GM19467 (cell line): ENCODE measurements at regions not wholly inside any gene's neighbourhood (a gene's known extent, or its start where the extent isn't known, plus 50 kb on each side); places are given as distances from the start of the nearest gene placed in this dataset.

Source experiments
- ATAC-seq: cut with Tn5 transposase; IDR thresholded peaks from one replicate; pipeline ENCODE4 v1.9.1; 2021; ENCODE audit warnings: mild to moderate bottlenecking, moderate library complexity; ENCODE audit not compliant: unreplicated experiment

DNA sequence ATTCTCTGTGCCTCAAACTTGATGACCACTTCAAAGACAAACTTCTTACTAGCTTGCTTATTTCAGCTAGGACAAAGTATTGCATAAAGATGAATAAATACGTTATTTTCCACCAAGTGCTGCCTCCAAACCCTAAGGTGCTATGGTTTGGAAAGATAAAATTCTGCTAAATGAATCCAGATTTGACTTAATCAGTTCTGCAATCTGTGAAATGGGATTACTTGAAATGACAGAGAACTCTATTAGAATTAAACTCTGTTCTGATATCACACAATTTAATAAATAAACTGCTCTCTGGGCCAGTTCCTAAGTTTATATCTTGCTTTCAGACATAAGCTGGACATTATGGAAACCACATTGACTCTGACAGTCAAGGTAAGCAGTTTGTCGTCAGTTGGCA lies 338.8 kb upstream of the SEMA6D start:
- no peak for ATAC-seq

GRCh38 chr15:47383102-47383501 lies 334.2 kb upstream of the SEMA6D start:
- ATAC-seq = no peak

DNA sequence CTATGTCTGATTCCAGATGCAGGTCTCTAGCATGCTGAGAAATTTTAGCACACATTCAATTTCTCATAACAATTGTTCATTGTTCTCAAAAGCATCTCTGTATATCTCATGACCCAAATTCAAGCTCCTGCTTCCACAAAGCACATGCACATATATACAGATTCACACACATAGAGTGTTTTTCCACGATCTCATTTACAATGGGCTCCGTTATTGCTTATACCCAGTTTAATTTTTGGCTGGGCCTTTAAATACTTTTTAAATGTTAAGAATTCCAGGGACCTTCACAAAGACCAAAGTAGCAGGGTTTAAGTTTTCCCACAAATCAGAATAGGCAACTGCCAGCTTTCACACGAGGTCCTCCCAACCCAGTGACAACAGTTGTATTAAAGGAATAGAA lies 333.5 kb upstream of the SEMA6D start:
- no peak for ATAC-seq

DNA sequence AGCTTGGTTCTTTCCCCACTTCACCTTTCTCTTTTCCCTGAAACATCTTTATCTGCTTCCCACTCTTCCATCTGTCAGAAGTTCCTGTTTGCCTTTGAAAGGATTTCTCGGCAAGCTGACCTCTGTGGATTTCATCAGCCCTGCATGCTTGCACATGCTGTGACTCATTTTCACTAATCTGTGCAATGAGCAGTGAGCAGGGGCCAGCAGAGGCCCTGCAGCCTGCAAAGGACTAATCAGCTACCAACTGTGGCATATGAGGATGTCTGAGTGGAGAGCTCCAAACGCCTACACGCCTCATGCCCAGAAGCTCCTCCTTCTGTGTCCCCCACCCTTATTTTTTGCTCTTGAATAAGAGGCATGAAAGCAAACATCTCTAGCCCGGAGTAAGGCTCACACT lies 333.0 kb upstream of the SEMA6D start:
- ATAC-seq = no peak

DNA sequence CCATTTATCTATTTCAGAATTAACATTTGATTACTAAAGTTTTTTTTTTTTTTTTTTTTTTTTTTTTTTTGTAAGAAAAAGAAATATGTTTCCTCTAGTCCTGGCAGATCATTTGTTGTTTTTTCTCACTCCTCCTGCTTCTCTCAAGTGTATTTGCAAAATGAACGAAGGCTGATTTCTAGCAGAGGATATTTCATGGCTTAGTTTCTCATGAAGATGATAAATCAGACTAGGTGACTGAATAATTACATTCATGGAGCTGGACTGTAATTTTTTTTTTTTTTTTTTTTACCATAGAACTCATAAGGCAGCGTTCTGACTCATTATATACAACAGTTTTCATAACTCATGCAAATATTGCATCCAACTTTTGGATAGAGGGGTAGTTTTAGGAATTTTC lies 332.5 kb upstream of the SEMA6D start:
- ATAC-seq = no peak

DNA sequence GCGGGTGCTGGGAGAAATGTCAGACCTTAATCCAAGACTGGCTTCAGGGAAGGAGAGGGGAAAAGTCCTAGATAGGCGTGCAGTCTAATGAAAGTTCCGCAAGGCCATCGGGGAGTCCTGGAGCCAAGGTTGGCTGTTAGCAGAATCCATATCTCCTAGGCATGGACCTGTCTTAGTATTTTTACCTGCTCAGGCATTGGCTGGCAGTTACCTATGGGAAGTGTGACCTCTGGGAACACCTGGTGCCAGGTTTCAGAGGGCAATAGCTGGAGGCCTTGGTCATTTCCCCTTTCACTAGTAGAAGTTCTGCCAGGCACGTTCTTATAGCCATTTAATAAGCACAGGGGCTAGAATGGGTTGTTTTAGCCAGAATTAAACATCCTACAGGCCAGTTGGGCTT lies 330.8 kb upstream of the SEMA6D start:
- ATAC-seq = no peak

DNA sequence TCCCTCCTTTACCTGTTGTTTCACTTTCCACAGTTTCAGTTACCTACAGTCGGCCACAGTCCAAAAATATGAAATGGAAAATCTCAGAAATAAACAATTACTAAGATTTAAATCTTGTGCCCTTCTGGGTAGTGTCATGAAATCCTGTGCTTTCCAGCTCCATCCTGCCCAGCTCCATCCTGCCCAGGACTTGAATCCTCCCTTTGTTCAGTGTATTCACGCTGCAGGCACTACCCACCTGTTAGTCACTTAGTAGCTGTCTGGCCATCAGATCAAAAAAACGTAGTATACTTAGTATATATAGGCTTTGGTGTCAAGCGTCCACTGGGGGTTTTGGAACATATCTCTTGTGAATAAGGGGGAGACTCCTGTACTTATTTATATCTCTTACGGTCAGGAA lies 329.0 kb upstream of the SEMA6D start:
- ATAC-seq = no peak

- no peak for ATAC-seq
Observed at GRCh38 chr15:47390208-47390765, 327.0 kb upstream of the SEMA6D start.

GRCh38 chr15:47394286-47394809 lies 323.0 kb upstream of the SEMA6D start:
- no peak for ATAC-seq

- ATAC-seq = no peak
Observed at GRCh38 chr15:47395076-47395475, 322.2 kb upstream of the SEMA6D start.

DNA sequence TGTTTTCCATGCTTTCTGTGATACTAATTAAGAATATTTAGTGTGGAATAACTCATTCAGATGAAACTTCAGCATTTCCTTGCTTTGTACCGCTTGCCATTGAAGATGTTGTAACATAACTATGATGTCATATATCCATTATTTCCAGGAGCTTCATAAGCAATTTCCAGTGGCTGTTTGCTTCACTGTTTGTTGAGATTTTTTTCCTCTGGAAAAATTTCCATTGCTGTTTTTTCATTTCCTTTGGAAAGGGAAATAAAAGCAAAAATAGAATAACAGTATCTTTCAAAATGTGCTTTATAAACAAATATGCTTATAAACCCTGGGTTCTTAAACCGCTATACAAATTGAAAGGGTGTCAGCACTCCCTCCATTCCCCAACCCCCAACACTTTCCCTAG lies 319.6 kb upstream of the SEMA6D start:
- no peak for ATAC-seq

- no peak for ATAC-seq
Observed at GRCh38 chr15:47398132-47398531, 319.2 kb upstream of the SEMA6D start.

DNA sequence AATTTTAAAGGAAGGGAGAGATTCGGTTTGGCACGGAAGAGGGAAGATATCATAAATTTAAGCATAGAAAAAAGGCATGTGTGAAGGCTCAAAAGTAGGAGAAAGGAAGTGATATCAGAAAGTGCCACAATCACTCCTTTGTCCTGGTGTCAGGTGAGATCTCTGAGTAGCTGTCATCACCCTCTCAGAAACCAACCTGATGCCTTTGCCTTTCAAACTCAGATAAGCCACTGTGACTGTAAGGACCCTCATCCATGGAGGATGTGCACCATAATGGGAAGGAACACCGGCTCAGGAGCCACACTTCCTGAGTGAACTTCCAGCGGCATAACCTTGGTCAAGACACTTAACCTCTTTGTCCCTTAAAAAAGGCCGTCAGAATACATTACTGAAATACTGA lies 318.7 kb upstream of the SEMA6D start:
- ATAC-seq = no peak

GRCh38 chr15:47399100-47399499 lies 318.2 kb upstream of the SEMA6D start:
- ATAC-seq = no peak

DNA sequence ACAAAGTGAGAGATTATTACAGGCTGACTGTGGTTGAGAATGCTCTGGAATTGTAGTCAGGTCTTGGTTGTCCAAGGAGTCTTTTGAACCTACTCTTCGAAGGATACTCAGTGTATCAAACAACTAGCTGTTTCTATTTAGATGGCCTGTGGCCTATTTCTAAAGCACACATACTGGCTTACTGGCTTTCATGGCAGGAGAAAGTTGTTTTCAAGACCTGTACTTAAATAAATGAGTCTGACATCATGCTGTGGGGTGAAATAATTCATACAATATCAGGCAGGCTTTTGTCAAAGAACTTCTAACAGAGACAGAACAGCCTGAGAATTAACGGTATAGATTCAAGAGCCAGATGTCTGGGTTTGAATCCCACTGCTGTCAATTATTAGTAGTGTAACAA lies 316.7 kb upstream of the SEMA6D start:
- ATAC-seq = no peak

- no peak for ATAC-seq
Observed at GRCh38 chr15:47401427-47401826, 315.9 kb upstream of the SEMA6D start.

DNA sequence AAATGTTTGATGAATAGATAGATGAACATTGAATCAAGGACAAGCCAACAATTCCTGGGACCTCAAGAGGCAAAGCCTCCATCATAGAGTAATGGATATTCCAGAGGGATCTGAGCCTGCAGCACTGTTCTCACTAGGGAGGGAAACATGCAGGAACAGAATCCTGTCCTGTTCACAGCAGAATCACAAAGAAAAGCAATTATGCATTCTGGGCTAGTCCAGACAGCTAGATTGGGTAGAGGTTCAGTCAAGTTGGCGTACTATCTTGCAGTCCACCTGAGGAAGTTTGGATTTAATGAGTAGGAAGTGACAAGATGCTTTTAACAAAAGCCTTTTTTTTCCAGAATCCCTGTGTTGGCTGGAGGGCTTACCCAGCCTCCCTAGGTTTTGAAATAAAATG lies 314.5 kb upstream of the SEMA6D start:
- no peak for ATAC-seq

GRCh38 chr15:47404877-47405276 lies 312.4 kb upstream of the SEMA6D start:
- no peak for ATAC-seq

GRCh38 chr15:47405365-47406162 lies 311.7 kb upstream of the SEMA6D start:
- ATAC-seq = no peak

DNA sequence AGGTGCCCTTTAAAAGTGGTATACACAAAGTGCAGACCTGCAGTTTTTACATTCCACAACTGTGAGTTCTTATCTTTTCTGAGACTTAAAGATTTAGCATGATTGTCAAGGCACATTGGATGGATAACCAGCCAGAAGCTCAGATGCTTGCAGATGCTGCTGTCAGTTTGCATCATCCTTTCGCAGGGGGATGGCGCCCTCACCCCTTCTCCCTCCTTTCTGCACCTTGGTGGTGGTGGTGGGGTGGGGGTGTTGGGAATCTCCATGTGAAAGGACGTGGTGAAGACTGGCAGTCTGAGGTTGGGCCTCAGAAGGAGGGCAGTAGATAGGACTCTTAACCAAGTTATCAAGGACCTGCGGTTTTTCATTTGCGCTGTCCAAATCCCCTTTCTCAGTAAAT lies 309.6 kb upstream of the SEMA6D start:
- no peak for ATAC-seq

DNA sequence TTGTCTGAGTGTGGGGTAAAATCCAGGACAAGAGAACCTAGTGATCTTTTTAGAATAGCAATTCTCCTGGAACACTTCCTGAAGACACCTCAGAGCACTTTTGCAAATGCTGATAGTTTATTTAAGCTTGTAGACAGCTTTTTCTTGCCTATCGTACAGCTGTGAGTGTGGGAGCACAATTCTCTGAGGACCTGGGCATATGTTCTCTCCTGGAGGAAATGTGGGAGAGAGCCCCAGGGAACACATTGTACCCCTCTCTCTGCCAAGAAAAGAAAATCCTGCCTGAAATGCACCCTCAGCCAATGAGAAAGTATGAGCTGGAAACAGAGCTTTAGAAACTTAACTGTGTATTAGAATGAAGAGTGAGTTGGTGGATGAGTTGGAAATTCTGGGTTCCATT lies 308.3 kb upstream of the SEMA6D start:
- ATAC-seq = no peak

GRCh38 chr15:47409600-47409999 lies 307.7 kb upstream of the SEMA6D start:
- no peak for ATAC-seq

- no peak for ATAC-seq
Observed at GRCh38 chr15:47410247-47410646, 307.1 kb upstream of the SEMA6D start.
